ENCODE measurements at regions not wholly inside any gene's neighbourhood (a gene's known extent, or its start where the extent isn't known, plus 50 kb on each side); places are given as distances from the start of the nearest gene placed in this dataset.

GRCh38 chr3:117633207-117633606 lies 923.6 kb downstream of the TUSC7 start:
- Histone ChIP-seq H3K27ac (no peak overlapping the region), H3K9me3 (no peaks in the 10 kb centered on the region), H3K4me3 (no peak overlapping the region), H3K27me3 (no peaks in the 10 kb centered on the region), H3K9ac (ENCODE audit: low read depth in 2 of 2, low read length in 2 of 2) (no peak overlapping the region), H3K36me3 (no peaks in the 10 kb centered on the region), H3K4me1 (no peaks in the 10 kb centered on the region)
- no peak for TF ChIP-seq CTCF (IDR thresholded peaks at IDR 0.05)
- intact Hi-C loops (cut with DNase I) = no loop called here
- DNase-seq = no peak

- Histone ChIP-seq H3K36me3 (no peaks in the 10 kb centered on the region), H3K9ac (ENCODE audit: low read depth in 2 of 2, low read length in 2 of 2) (no peak overlapping the region), H3K27ac (no peak overlapping the region), H3K9me3 (no peaks in the 10 kb centered on the region), H3K4me3 (no peak overlapping the region), H3K4me1 (no peaks in the 10 kb centered on the region), H3K27me3 (no peaks in the 10 kb centered on the region)
- no peak for DNase-seq
- intact Hi-C loops (cut with DNase I) = no loop called here
- no peak for TF ChIP-seq CTCF (IDR thresholded peaks at IDR 0.05)
Observed at GRCh38 chr3:117637666-117638065, 928.1 kb downstream of the TUSC7 start.

GRCh38 chr3:117644203-117644602 lies 934.6 kb downstream of the TUSC7 start:
- intact Hi-C loops (cut with DNase I) = no loop called here
- no peak for TF ChIP-seq CTCF (IDR thresholded peaks at IDR 0.05)
- no peak overlapping the region for H3K9ac ChIP-seq (ENCODE audit: low read depth in 2 of 2, low read length in 2 of 2)
- H3K9me3 ChIP-seq = no peaks in the 10 kb centered on the region
- H3K27ac ChIP-seq = no peak overlapping the region
- H3K4me1 ChIP-seq = no peaks in the 10 kb centered on the region
- no peak overlapping the region for H3K4me3 ChIP-seq
- H3K27me3 ChIP-seq = no peaks in the 10 kb centered on the region
- no peaks in the 10 kb centered on the region for H3K36me3 ChIP-seq
- no peak for DNase-seq

GRCh38 chr3:117645561-117646242 lies 936.1 kb downstream of the TUSC7 start:
- Histone ChIP-seq H3K27me3 (no peaks in the 10 kb centered on the region), H3K9me3 (no peaks in the 10 kb centered on the region), H3K4me1 (no peaks in the 10 kb centered on the region), H3K27ac (no peak overlapping the region), H3K36me3 (no peaks in the 10 kb centered on the region), H3K9ac (ENCODE audit: low read depth in 2 of 2, low read length in 2 of 2) (no peak overlapping the region), H3K4me3 (no peak overlapping the region)
- DNase-seq = no peak
- intact Hi-C loops (cut with DNase I) = no loop called here
- TF ChIP-seq CTCF (IDR thresholded peaks at IDR 0.05) = no peak

GRCh38 chr3:117647435-117647834 lies 937.9 kb downstream of the TUSC7 start:
- intact Hi-C loops (cut with DNase I) = no loop called here
- Histone ChIP-seq H3K4me1 (no peaks in the 10 kb centered on the region), H3K27me3 (no peaks in the 10 kb centered on the region), H3K4me3 (no peak overlapping the region), H3K9me3 (no peaks in the 10 kb centered on the region), H3K27ac (no peak overlapping the region), H3K9ac (ENCODE audit: low read depth in 2 of 2, low read length in 2 of 2) (no peak overlapping the region), H3K36me3 (no peaks in the 10 kb centered on the region)
- DNase-seq = no peak
- TF ChIP-seq CTCF (IDR thresholded peaks at IDR 0.05) = no peak

All from colonic mucosa (tissue), 4 donors.